ENCODE measurements at regions not wholly inside any gene's neighbourhood (a gene's known extent, or its start where the extent isn't known, plus 50 kb on each side); places are given as distances from the start of the nearest gene placed in this dataset.

DNA sequence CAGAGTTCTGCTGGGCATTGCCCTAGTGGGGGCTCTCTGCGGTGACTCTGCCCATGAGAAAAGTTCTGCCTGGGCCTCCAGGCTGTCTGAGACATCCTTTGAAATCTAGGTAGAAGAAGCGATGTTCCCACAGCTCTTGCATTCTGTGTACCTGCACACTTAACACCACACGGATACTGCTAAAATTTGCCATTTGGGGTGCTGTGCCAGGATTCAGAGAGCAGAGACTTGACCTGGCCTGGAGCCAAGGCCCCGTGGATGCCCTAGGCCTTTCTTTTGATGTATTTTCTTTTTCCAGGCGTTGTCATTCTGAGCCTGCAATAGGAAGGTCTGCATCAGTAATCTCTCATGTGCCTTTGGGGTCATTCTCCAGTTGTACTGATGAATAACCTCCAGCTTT, 89.3 kb upstream of the IL12B start:
- TF ChIP-seq, protein P1, sequence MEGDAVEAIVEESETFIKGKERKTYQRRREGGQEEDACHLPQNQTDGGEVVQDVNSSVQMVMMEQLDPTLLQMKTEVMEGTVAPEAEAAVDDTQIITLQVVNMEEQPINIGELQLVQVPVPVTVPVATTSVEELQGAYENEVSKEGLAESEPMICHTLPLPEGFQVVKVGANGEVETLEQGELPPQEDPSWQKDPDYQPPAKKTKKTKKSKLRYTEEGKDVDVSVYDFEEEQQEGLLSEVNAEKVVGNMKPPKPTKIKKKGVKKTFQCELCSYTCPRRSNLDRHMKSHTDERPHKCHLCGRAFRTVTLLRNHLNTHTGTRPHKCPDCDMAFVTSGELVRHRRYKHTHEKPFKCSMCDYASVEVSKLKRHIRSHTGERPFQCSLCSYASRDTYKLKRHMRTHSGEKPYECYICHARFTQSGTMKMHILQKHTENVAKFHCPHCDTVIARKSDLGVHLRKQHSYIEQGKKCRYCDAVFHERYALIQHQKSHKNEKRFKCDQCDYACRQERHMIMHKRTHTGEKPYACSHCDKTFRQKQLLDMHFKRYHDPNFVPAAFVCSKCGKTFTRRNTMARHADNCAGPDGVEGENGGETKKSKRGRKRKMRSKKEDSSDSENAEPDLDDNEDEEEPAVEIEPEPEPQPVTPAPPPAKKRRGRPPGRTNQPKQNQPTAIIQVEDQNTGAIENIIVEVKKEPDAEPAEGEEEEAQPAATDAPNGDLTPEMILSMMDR (IDR thresholded peaks at IDR 0.05) = no peak
- no peak overlapping the region for H3K4me3 ChIP-seq
- H3K4me1 ChIP-seq = no peaks in the 10 kb centered on the region
- H3K9me3 ChIP-seq = no peaks in the 10 kb centered on the region
- no peak overlapping the region for H3K27ac ChIP-seq
- H3K36me3 ChIP-seq = no peaks in the 10 kb centered on the region
- no peak for DNase-seq
- intact Hi-C loops (cut with DNase I; ENCODE audit: low total_unique reads) = no loop called here
- H3K27me3 ChIP-seq = no peaks in the 10 kb centered on the region

DNA sequence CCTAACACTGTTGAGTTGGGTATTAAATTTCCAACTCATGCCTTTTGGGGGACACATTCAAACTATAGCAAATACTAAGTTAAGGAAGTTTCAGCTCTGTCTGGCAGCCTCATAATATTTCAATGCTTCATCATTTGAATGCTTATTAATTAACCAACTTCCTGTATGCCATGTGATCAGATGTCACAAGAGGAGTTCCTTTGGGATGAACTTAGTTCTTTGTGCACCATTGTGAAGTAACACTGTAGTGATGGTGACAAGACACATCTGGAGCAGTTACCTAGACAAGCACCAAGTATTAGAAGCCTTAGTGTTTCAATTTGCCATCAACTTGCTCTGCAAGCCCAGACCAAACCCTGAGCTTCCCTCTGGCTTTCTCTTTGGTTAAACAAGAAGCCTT, 90.7 kb upstream of the IL12B start:
- DNase-seq = no peak
- Histone ChIP-seq H3K36me3 (no peaks in the 10 kb centered on the region), H3K27me3 (no peaks in the 10 kb centered on the region), H3K27ac (no peak overlapping the region), H3K9me3 (no peaks in the 10 kb centered on the region), H3K4me3 (no peak overlapping the region), H3K4me1 (no peaks in the 10 kb centered on the region)
- TF ChIP-seq, protein P1 (IDR thresholded peaks at IDR 0.05) = no peak
- intact Hi-C loops (cut with DNase I; ENCODE audit: low total_unique reads) = no loop called here

DNA sequence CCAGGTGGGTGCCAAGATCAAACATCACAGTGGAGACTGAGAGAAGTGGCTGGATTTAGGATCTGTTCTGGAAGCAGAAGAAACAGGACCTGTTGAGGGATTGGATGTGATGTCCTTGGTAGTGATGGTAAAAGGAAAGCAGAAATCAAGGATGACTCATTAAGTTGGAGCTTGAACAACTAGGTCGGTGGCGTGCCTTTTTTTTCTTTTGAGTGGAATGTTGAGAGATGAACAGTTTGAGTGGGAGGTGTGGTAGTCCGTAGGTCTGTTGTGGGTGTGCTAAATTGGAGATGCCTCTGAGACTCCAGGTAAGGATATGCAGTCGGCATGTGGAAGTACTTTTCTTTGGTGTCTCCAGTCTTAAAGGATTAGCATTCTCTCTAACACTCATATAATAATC, 92.1 kb upstream of the IL12B start:
- no peak overlapping the region for H3K4me3 ChIP-seq
- H3K27ac ChIP-seq = no peak overlapping the region
- H3K4me1 ChIP-seq = no peaks in the 10 kb centered on the region
- intact Hi-C loops (cut with DNase I; ENCODE audit: low total_unique reads) = no loop called here
- DNase-seq = no peak
- H3K36me3 ChIP-seq = no peaks in the 10 kb centered on the region
- TF ChIP-seq, protein P1 (IDR thresholded peaks at IDR 0.05) = no peak
- H3K9me3 ChIP-seq = no peaks in the 10 kb centered on the region
- H3K27me3 ChIP-seq = peaks cover 0 to 5% of the 10 kb centered on the region in 2 donors

DNA sequence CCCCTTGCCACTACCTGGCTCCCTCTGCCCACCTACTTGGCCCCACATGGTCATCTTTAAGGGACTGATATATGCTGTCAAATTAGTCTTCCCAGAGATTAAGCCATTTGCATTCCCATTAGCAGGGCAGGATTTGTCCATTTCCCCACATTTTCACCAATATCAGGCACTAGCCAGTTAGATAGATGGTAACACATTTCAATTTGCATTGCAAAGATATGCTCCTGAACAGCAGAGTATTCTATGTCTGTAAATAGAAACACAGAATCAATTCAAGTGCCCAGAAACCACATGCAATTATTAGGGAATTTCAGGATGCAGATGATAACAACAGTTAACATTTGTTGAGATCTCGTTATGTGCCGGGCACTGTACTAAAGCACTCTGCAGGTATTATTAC, 92.6 kb upstream of the IL12B start:
- intact Hi-C loops (cut with DNase I; ENCODE audit: low total_unique reads) = no loop called here
- TF ChIP-seq, protein P1 (IDR thresholded peaks at IDR 0.05) = no peak
- no peaks in the 10 kb centered on the region for H3K9me3 ChIP-seq
- no peaks in the 10 kb centered on the region for H3K4me1 ChIP-seq
- H3K4me3 ChIP-seq = no peak overlapping the region
- DNase-seq = no peak
- H3K27me3 ChIP-seq = peaks cover 0 to 5% of the 10 kb centered on the region in 2 donors
- H3K27ac ChIP-seq = no peak overlapping the region
- no peaks in the 10 kb centered on the region for H3K36me3 ChIP-seq

DNA sequence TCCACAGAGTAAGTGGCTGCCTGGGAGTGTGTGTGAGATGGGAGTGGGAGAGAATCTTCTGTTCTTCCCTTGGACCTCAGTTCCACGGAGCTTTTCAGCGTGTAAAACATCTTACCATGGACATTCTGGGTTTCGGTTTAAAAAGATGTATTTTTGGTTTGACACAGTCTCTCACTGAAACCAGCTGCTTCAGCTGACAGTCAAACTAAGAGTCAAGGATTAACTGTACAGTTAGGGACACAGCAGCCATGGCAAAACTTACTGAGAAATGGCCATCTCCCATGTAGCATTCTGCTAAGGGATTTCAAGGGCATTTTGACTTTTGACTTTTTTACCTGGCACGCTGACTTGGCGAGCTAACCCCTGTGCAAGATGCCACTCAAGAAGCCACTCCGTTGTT, 93.8 kb upstream of the IL12B start:
- Histone ChIP-seq H3K27ac (no peak overlapping the region), H3K9me3 (no peaks in the 10 kb centered on the region), H3K4me1 (no peaks in the 10 kb centered on the region), H3K27me3 (peaks cover 0 to 5% of the 10 kb centered on the region in 2 donors), H3K36me3 (no peaks in the 10 kb centered on the region), H3K4me3 (no peak overlapping the region)
- TF ChIP-seq, protein P1 (IDR thresholded peaks at IDR 0.05) = no peak
- no peak for DNase-seq
- intact Hi-C loops (cut with DNase I; ENCODE audit: low total_unique reads) = no loop called here

DNA sequence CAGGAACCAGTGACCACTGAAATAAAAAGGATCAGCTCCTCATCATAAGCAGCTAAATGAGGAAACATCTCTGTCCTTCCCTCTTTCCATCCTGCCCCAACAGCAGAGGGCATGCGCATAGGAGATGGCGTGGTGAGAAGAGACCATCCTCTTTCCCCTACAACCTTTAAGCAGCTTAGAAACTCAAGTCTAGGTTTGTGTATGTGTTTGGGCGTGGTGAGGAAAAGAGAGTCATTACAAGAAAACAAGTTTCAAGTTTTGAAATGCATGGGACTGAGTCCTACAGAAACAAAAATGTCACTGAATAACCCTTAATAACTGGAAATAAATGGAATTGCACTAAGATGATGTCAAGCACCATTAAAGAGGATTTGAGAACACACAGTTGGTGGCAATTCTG, 96.4 kb upstream of the IL12B start:
- TF ChIP-seq, protein P1 (IDR thresholded peaks at IDR 0.05) = no peak
- H3K9me3 ChIP-seq = no peaks in the 10 kb centered on the region
- no peak for DNase-seq
- intact Hi-C loops (cut with DNase I; ENCODE audit: low total_unique reads) = no loop called here
- no peak overlapping the region for H3K27ac ChIP-seq
- no peaks in the 10 kb centered on the region for H3K36me3 ChIP-seq
- H3K4me1 ChIP-seq = no peaks in the 10 kb centered on the region
- H3K27me3 ChIP-seq = peaks cover 0 to 9% of the 10 kb centered on the region in 2 donors
- H3K4me3 ChIP-seq = no peak overlapping the region
